ENCODE measurements at regions not wholly inside any gene's neighbourhood (a gene's known extent, or its start where the extent isn't known, plus 50 kb on each side); places are given as distances from the start of the nearest gene placed in this dataset.

DNA sequence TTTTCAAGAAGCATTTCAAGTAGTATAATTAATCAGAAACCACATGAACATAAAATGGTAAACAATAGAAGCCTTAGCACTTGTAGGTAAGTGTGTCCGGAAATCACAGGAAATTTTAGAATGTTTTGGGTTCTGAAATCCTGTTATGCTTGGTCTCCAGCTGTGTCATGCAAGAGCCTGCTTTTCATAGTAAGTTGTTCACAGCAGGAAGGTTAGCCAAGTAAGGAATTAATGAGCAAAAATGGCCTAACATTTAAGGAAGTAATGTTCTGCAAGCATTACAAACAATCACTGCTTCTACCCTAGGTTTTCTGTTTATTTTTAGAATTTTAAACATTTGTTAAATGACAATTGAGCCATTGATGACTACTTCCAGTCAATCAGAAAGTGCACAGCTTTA lies 669.5 kb downstream of the SLCO4C1 start:
- TF ChIP-seq, protein P1, sequence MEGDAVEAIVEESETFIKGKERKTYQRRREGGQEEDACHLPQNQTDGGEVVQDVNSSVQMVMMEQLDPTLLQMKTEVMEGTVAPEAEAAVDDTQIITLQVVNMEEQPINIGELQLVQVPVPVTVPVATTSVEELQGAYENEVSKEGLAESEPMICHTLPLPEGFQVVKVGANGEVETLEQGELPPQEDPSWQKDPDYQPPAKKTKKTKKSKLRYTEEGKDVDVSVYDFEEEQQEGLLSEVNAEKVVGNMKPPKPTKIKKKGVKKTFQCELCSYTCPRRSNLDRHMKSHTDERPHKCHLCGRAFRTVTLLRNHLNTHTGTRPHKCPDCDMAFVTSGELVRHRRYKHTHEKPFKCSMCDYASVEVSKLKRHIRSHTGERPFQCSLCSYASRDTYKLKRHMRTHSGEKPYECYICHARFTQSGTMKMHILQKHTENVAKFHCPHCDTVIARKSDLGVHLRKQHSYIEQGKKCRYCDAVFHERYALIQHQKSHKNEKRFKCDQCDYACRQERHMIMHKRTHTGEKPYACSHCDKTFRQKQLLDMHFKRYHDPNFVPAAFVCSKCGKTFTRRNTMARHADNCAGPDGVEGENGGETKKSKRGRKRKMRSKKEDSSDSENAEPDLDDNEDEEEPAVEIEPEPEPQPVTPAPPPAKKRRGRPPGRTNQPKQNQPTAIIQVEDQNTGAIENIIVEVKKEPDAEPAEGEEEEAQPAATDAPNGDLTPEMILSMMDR (IDR thresholded peaks at IDR 0.05; ENCODE audit: low read depth, low read length, poor library complexity, severe bottlenecking) = no peak
- TF ChIP-seq EZH2phosphoT487 (IDR thresholded peaks at IDR 0.05; ENCODE audit: borderline replicate concordance, low read length) = no peak

Data from DOHH2 (cell line).